ENCODE measurements at regions not wholly inside any gene's neighbourhood (a gene's known extent, or its start where the extent isn't known, plus 50 kb on each side); places are given as distances from the start of the nearest gene placed in this dataset.

- ChIA-PET POLR2A (no interaction called here), CTCF (interaction anchor here (0.6 to 1.4 kb wide), 2 partner anchors 9 to 66 kb away, joined by 3 to 4 read pairs; no protein-coding TSS in a partner anchor)
- no peak for TF ChIP-seq ZNF558 (tag by site-specific recombination; IDR thresholded peaks at IDR 0.05)
- TF ChIP-seq ZNF16 (tag by site-specific recombination; IDR thresholded peaks at IDR 0.05; ENCODE audit: low read depth) = no peak
- TF ChIP-seq ZNF26 (tag by site-specific recombination; IDR thresholded peaks at IDR 0.05) = no peak
- TF ChIP-seq REST (tag by site-specific recombination; IDR thresholded peaks at IDR 0.05) = no peak
- TF ChIP-seq ZFP37 (tag by site-specific recombination; IDR thresholded peaks at IDR 0.05) = no peak
- no peak for TF ChIP-seq GFI1B (tag by site-specific recombination; IDR thresholded peaks at IDR 0.05)
- no peak for TF ChIP-seq ZNF449 (tag by site-specific recombination; IDR thresholded peaks at IDR 0.05)
- no peak for TF ChIP-seq KLF1 (tag by site-specific recombination; IDR thresholded peaks at IDR 0.05)
- TF ChIP-seq ZBTB44 (tag by site-specific recombination; IDR thresholded peaks at IDR 0.05) = no peak
- no peak for TF ChIP-seq ZNF184 (tag by site-specific recombination; IDR thresholded peaks at IDR 0.05)
- no peak for TF ChIP-seq ZNF837 (tag by site-specific recombination; IDR thresholded peaks at IDR 0.05)
- TF ChIP-seq YY1 (tag by site-specific recombination; IDR thresholded peaks at IDR 0.05) = no peak
- no peak for TF ChIP-seq ZNF140 (tag by site-specific recombination; IDR thresholded peaks at IDR 0.05)
- TF ChIP-seq REPIN1 (tag by site-specific recombination; IDR thresholded peaks at IDR 0.05; ENCODE audit: low read depth) = no peak
- no peak for TF ChIP-seq ZNF549 (tag by site-specific recombination; IDR thresholded peaks at IDR 0.05)
- no peak for TF ChIP-seq ZNF513 (tag by site-specific recombination; IDR thresholded peaks at IDR 0.05)
- no peaks in the 10 kb centered on the region for H3K9me3 ChIP-seq (ENCODE audit: control insufficient read depth, insufficient read depth, low read depth, low read length)
- no peak overlapping the region for H3K27ac ChIP-seq (ENCODE audit: extremely low read depth, low read depth, low read length)
- no peak overlapping the region for H3K4me3 ChIP-seq (ENCODE audit: low read depth, low read length)
- H3K4me1 ChIP-seq (ENCODE audit: control insufficient read depth, insufficient read depth, low read length) = no peaks in the 10 kb centered on the region
- H3K36me3 ChIP-seq (ENCODE audit: control insufficient read depth in 2 of 2, insufficient read depth in 1 of 2, low read length in 2 of 2) = no peaks in the 10 kb centered on the region
These were observed 628.2 kb downstream of the NR2F2 start for GRCh38 chr15:96958721-96959120.

- ChIA-PET CTCF (interaction anchor here (0.7 to 1.4 kb wide), 2 partner anchors 9 to 273 kb away, joined by 3 to 4 read pairs; no protein-coding TSS in a partner anchor), POLR2A (interaction anchor here (0.6 kb wide), 1 partner anchor 11 kb away, joined by 4 read pairs; no protein-coding TSS in a partner anchor)
- H3K4me1 ChIP-seq (ENCODE audit: control insufficient read depth, insufficient read depth, low read length) = no peaks in the 10 kb centered on the region
- no peak overlapping the region for H3K4me3 ChIP-seq (ENCODE audit: low read depth, low read length)
- no peaks in the 10 kb centered on the region for H3K36me3 ChIP-seq (ENCODE audit: control insufficient read depth in 2 of 2, insufficient read depth in 1 of 2, low read length in 2 of 2)
- H3K9me3 ChIP-seq (ENCODE audit: control insufficient read depth, insufficient read depth, low read depth, low read length) = no peaks in the 10 kb centered on the region
- H3K27ac ChIP-seq (ENCODE audit: extremely low read depth, low read depth, low read length) = no peak overlapping the region
- TF ChIP-seq ZNF138 (tag by site-specific recombination; IDR thresholded peaks at IDR 0.05; ENCODE audit: borderline replicate concordance) (no peak), REST (tag by site-specific recombination; IDR thresholded peaks at IDR 0.05) (no peak)
These were observed 629.0 kb downstream of the NR2F2 start for GRCh38 chr15:96959501-96959900.

Data from HEK293 (cell line).